CD14-positive monocyte (primary cell): ENCODE measurements at regions not wholly inside any gene's neighbourhood (a gene's known extent, or its start where the extent isn't known, plus 50 kb on each side); places are given as distances from the start of the nearest gene placed in this dataset.

Experiments used
- DNase-seq, 3 donors: peaks; one replicate each; pipeline ENCODE4 v3.0.0-alpha.2; 2011 to 2022
- H2AFZ ChIP-seq: 2 replicates; pipeline ENCODE4 v1.6.0; 2012; ENCODE audit warnings: mild to moderate bottlenecking, low read depth, low read length, inconsistent platforms; ENCODE audit not compliant: insufficient read depth, poor library complexity, severe bottlenecking
- H3K27ac ChIP-seq, 2 donors: 1 replicate in 1 of 2; 2 replicates in 1 of 2; pipeline ENCODE4 v1.5.1; 2012 to 2013; ENCODE audit warnings: low read length in 2 of 2, control low read depth in 1 of 2, inconsistent platforms in 1 of 2, low read depth in 1 of 2, mild to moderate bottlenecking in 1 of 2
- H3K27me3 ChIP-seq, 2 donors: one replicate each; pipeline versions ENCODE4 v1.6.0 to v1.6.1; 2011 to 2013; ENCODE audit warnings: low read length in 2 of 2; ENCODE audit not compliant: control insufficient read depth in 2 of 2, insufficient read depth in 2 of 2
- H3K36me3 ChIP-seq, 2 donors: replicated peaks in 1 of 2; 1 replicate in 1 of 2; 2 replicates in 1 of 2; pipeline versions ENCODE4 v1.5.1 to v1.6.1; 2012 to 2013; ENCODE audit warnings: low read length in 2 of 2, control low read depth in 1 of 2, inconsistent platforms in 1 of 2, mild to moderate bottlenecking in 1 of 2; ENCODE audit not compliant: insufficient read depth in 2 of 2, control insufficient read depth in 1 of 2
- H3K4me1 ChIP-seq, 2 donors: 1 replicate in 1 of 2; 2 replicates in 1 of 2; pipeline versions ENCODE4 v1.5.1 to v1.6.1; 2012 to 2013; ENCODE audit warnings: low read length in 2 of 2, control low read depth in 1 of 2, inconsistent platforms in 1 of 2, mild to moderate bottlenecking in 1 of 2, moderate library complexity in 1 of 2; ENCODE audit not compliant: insufficient read depth in 2 of 2, control insufficient read depth in 1 of 2
- H3K4me2 ChIP-seq: replicated peaks from 2 replicates; pipeline ENCODE3; 2012; ENCODE audit warnings: low read length, moderate library complexity, mild to moderate bottlenecking; ENCODE audit not compliant: poor library complexity, severe bottlenecking; ENCODE audit errors: extremely low read depth
- H3K4me3 ChIP-seq, 3 experiments: fragments of 200-600 bp in 1 of 3; sonication (generic) in 1 of 3; replicated peaks in 1 of 3; 1 replicate in 2 of 3; 2 replicates in 1 of 3; pipeline ENCODE4 v1.5.1; 2011 to 2013; ENCODE audit warnings: low read length in 3 of 3, mild to moderate bottlenecking in 3 of 3, control low read depth in 2 of 3, low read depth in 2 of 3, inconsistent platforms in 1 of 3, moderate library complexity in 1 of 3
- H3K79me2 ChIP-seq: 2 replicates; pipeline ENCODE4 v1.6.0; 2012; ENCODE audit warnings: mild to moderate bottlenecking, control low read depth, inconsistent platforms, low read length, moderate library complexity; ENCODE audit not compliant: insufficient read depth
- H3K9ac ChIP-seq: 2 replicates; pipeline ENCODE4 v1.6.0; 2017; ENCODE audit warnings: low read length, mild to moderate bottlenecking; ENCODE audit not compliant: insufficient read depth, poor library complexity, severe bottlenecking
- H3K9me3 ChIP-seq, 2 donors: replicated peaks in 1 of 2; 1 replicate in 1 of 2; 2 replicates in 1 of 2; pipeline versions ENCODE4 v1.5.1 to v1.6.1; 2012 to 2013; ENCODE audit warnings: low read length in 2 of 2, control low read depth in 1 of 2; ENCODE audit not compliant: control insufficient read depth in 1 of 2, insufficient read depth in 1 of 2
- H4K20me1 ChIP-seq: 2 replicates; pipeline ENCODE4 v1.6.0; 2012; ENCODE audit warnings: mild to moderate bottlenecking, low read length, control low read depth, moderate library complexity; ENCODE audit not compliant: insufficient read depth
- H3K27ac Mint-ChIP-seq, 7 donors: one replicate each; pipeline ENCODE4 v1.8.0; 2020; ENCODE audit warnings: mild to moderate bottlenecking in 7 of 7, mixed read lengths in 7 of 7, moderate library complexity in 6 of 7, inconsistent platforms in 2 of 7
- H3K27me3 Mint-ChIP-seq, 3 donors: one replicate each; pipeline ENCODE4 v1.8.0; 2021 to 2022; ENCODE audit warnings: low read depth in 3 of 3, mild to moderate bottlenecking in 3 of 3, mixed read lengths in 3 of 3, moderate library complexity in 3 of 3, inconsistent platforms in 1 of 3
- H3K36me3 Mint-ChIP-seq, 2 donors: one replicate each; pipeline ENCODE4 v1.8.0; 2020; ENCODE audit warnings: mixed read lengths in 2 of 2, inconsistent platforms in 1 of 2, mild to moderate bottlenecking in 1 of 2
- H3K4me1 Mint-ChIP-seq: one replicate; pipeline ENCODE4 v1.8.0; 2020; ENCODE audit warnings: mild to moderate bottlenecking, mixed read lengths
- H3K4me3 Mint-ChIP-seq, 2 donors: one replicate each; pipeline ENCODE4 v1.8.0; 2020; ENCODE audit warnings: mild to moderate bottlenecking in 2 of 2, mixed read lengths in 2 of 2, moderate library complexity in 1 of 2
- H3K9me3 Mint-ChIP-seq, 7 donors: one replicate each; pipeline ENCODE4 v1.8.0; 2020 to 2022; ENCODE audit warnings: mixed read lengths in 7 of 7, mild to moderate bottlenecking in 6 of 7, moderate library complexity in 6 of 7, inconsistent platforms in 2 of 7
- WGBS: methylation state at CpG from one replicate; pipeline ENCODE4 v1.1.5; 2013; ENCODE audit warnings: missing lambda C conversion rate; ENCODE audit not compliant: insufficient coverage; 5-methylcytosine and 5-hydroxymethylcytosine counted together
- intact Hi-C, 2 donors: fragments of 100-400 bp; cut with micrococcal nuclease; formaldehyde crosslinking; loops; one replicate each; pipeline versions ENCODE4 v1.15.0 to v1.15.1; 2023
- TF ChIP-seq, protein P1 (sequence below): fragments of 200-600 bp; IDR thresholded peaks from one replicate; pipeline ENCODE4 v1.8.0; 2022; ENCODE audit warnings: antibody characterized with exemption, mild to moderate bottlenecking

DNA sequence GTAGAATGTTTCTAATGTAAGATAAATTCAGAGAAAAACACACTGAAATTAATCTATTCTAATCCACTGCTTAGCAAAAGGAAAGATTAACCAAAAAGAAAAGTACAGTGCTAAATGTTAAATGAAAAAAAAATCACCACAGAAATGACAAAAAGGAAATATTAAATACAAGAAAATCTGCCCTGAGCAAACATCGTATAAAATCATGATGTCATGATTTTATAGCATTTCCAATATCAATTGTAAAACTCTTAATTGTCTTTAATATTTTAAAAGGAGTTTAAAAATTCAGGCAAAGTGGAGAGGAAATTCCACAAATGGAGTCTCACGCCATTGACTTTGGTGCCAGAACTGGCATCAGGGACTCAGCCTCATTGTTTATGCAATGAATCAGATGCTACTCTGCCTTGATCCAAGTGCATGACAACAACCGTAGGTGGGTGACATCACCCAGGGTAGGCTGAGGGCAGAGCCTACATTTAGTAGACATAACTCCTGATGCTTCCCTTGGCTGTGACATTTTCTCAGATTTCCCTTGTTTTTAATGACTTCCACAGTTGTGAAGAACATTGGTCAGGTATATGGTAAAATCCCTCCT lies 696.8 kb downstream of the SEMA5A start:
- peaks cover 0 to 3% (median 0%) of the 10 kb centered on the region in 7 donors for H3K9me3 Mint-ChIP-seq
- Histone ChIP-seq H3K4me3 (no peak overlapping the region), H3K4me1 (no peaks in the 10 kb centered on the region), H4K20me1 (no peaks in the 10 kb centered on the region), H3K9ac (no peak overlapping the region), H3K79me2 (no peaks in the 10 kb centered on the region), H3K4me2 (no peak overlapping the region), H3K9me3 (no peaks in the 10 kb centered on the region), H3K36me3 (no peaks in the 10 kb centered on the region), H3K27me3 (no peaks in the 10 kb centered on the region), H2AFZ (no peak overlapping the region), H3K27ac (no peak overlapping the region)
- no peaks in the 10 kb centered on the region for H3K36me3 Mint-ChIP-seq
- intact Hi-C loops, result no loop called here
- no peak overlapping the region for H3K27ac Mint-ChIP-seq
- 80% methylated on average over 1 of the region's 3 CpGs for WGBS
- peaks cover 0 to 1% (median 0%) of the 10 kb centered on the region in 3 donors for H3K27me3 Mint-ChIP-seq
- no peak for DNase-seq
- TF ChIP-seq, protein P1, sequence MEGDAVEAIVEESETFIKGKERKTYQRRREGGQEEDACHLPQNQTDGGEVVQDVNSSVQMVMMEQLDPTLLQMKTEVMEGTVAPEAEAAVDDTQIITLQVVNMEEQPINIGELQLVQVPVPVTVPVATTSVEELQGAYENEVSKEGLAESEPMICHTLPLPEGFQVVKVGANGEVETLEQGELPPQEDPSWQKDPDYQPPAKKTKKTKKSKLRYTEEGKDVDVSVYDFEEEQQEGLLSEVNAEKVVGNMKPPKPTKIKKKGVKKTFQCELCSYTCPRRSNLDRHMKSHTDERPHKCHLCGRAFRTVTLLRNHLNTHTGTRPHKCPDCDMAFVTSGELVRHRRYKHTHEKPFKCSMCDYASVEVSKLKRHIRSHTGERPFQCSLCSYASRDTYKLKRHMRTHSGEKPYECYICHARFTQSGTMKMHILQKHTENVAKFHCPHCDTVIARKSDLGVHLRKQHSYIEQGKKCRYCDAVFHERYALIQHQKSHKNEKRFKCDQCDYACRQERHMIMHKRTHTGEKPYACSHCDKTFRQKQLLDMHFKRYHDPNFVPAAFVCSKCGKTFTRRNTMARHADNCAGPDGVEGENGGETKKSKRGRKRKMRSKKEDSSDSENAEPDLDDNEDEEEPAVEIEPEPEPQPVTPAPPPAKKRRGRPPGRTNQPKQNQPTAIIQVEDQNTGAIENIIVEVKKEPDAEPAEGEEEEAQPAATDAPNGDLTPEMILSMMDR, result no peak
- H3K4me1 Mint-ChIP-seq, result no peaks in the 10 kb centered on the region
- H3K4me3 Mint-ChIP-seq, result no peak overlapping the region

GRCh38 chr5:8851101-8851500 lies 694.8 kb downstream of the SEMA5A start:
- no peak overlapping the region for H2AFZ ChIP-seq
- H3K4me2 ChIP-seq, result no peak overlapping the region
- TF ChIP-seq, protein P1, result no peak
- H4K20me1 ChIP-seq, result no peaks in the 10 kb centered on the region
- no peaks in the 10 kb centered on the region for H3K9me3 ChIP-seq
- no peak overlapping the region for H3K4me3 Mint-ChIP-seq
- H3K27me3 Mint-ChIP-seq, result peaks cover 0 to 1% (median 0%) of the 10 kb centered on the region in 3 donors
- no peak overlapping the region for H3K27ac Mint-ChIP-seq
- H3K4me1 Mint-ChIP-seq, result no peaks in the 10 kb centered on the region
- no peak overlapping the region for H3K4me3 ChIP-seq
- no peaks in the 10 kb centered on the region for H3K36me3 ChIP-seq
- H3K27ac ChIP-seq, result no peak overlapping the region
- H3K36me3 Mint-ChIP-seq, result no peaks in the 10 kb centered on the region
- H3K9ac ChIP-seq, result no peak overlapping the region
- no peak for DNase-seq
- H3K27me3 ChIP-seq, result no peaks in the 10 kb centered on the region
- H3K79me2 ChIP-seq, result no peaks in the 10 kb centered on the region
- intact Hi-C loops, result no loop called here
- 83% methylated on average over 1 of the region's 2 CpGs for WGBS
- H3K4me1 ChIP-seq, result no peaks in the 10 kb centered on the region
- peaks cover 0 to 3% (median 0%) of the 10 kb centered on the region in 7 donors for H3K9me3 Mint-ChIP-seq
